ENCODE measurements at regions not wholly inside any gene's neighbourhood (a gene's known extent, or its start where the extent isn't known, plus 50 kb on each side); places are given as distances from the start of the nearest gene placed in this dataset.

GRCh38 chr5:143495821-143496275 is 92.4 kb upstream of the NR3C1 start:
- peak; percentile 50 for DNase-seq (ENCODE audit: low read depth)

- DNase-seq (ENCODE audit: low read depth), result no peak
These were observed 91.6 kb upstream of the NR3C1 start for GRCh38 chr5:143495110-143495509.

- DNase-seq (ENCODE audit: low read depth), result no peak
These were observed 91.1 kb upstream of the NR3C1 start for GRCh38 chr5:143494595-143494994.

GRCh38 chr5:143494162-143494561 is 90.7 kb upstream of the NR3C1 start:
- DNase-seq (ENCODE audit: low read depth), result peak; percentile 80

- DNase-seq (ENCODE audit: low read depth), result no peak
These were observed 89.3 kb upstream of the NR3C1 start for GRCh38 chr5:143492783-143493182.

- no peak for DNase-seq (ENCODE audit: low read depth)
These were observed 88.2 kb upstream of the NR3C1 start for GRCh38 chr5:143491646-143492045.

GRCh38 chr5:143488381-143488780 is 84.9 kb upstream of the NR3C1 start:
- DNase-seq (ENCODE audit: low read depth), result no peak

- DNase-seq (ENCODE audit: low read depth), result no peak
These were observed 81.1 kb upstream of the NR3C1 start for GRCh38 chr5:143484601-143485000.

- DNase-seq (ENCODE audit: low read depth), result no peak
These were observed 78.4 kb upstream of the NR3C1 start for GRCh38 chr5:143481697-143482531.

- no peak for DNase-seq (ENCODE audit: low read depth)
These were observed 76.5 kb upstream of the NR3C1 start for GRCh38 chr5:143480001-143480400.

GRCh38 chr5:143479394-143479793 is 75.9 kb upstream of the NR3C1 start:
- DNase-seq (ENCODE audit: low read depth), result no peak

GRCh38 chr5:143476601-143477211 is 73.2 kb upstream of the NR3C1 start:
- DNase-seq (ENCODE audit: low read depth), result no peak

GRCh38 chr5:143474616-143475015 is 71.1 kb upstream of the NR3C1 start:
- DNase-seq (ENCODE audit: low read depth), result no peak

- DNase-seq (ENCODE audit: low read depth), result no peak
These were observed 70.0 kb upstream of the NR3C1 start for GRCh38 chr5:143473481-143473880.

GRCh38 chr5:143472576-143472975 is 69.1 kb upstream of the NR3C1 start:
- DNase-seq (ENCODE audit: low read depth), result no peak

GRCh38 chr5:143471666-143472464 is 68.4 kb upstream of the NR3C1 start:
- no peak for DNase-seq (ENCODE audit: low read depth)

GRCh38 chr5:143471041-143471509 is 67.6 kb upstream of the NR3C1 start:
- DNase-seq (ENCODE audit: low read depth), result peak; percentile 70

- no peak for DNase-seq (ENCODE audit: low read depth)
These were observed 66.6 kb upstream of the NR3C1 start for GRCh38 chr5:143470120-143470519.

- DNase-seq (ENCODE audit: low read depth), result no peak
These were observed 65.6 kb upstream of the NR3C1 start for GRCh38 chr5:143469125-143469524.

- DNase-seq (ENCODE audit: low read depth), result no peak
These were observed 63.1 kb upstream of the NR3C1 start for GRCh38 chr5:143466632-143467031.

- peak; percentile 17 for DNase-seq (ENCODE audit: low read depth)
These were observed 61.4 kb upstream of the NR3C1 start for GRCh38 chr5:143464723-143465490.

GRCh38 chr5:143462431-143462830 is 58.9 kb upstream of the NR3C1 start:
- no peak for DNase-seq (ENCODE audit: low read depth)

Measured in stromal cell of bone marrow (primary cell).